ENCODE measurements at regions not wholly inside any gene's neighbourhood (a gene's known extent, or its start where the extent isn't known, plus 50 kb on each side); places are given as distances from the start of the nearest gene placed in this dataset.

GRCh38 chr22:49663823-49664222 is 163.8 kb downstream of the BRD1 start:
- TF ChIP-seq CTCF (IDR thresholded peaks at IDR 0.05): no peak
- H3K9me3 ChIP-seq: no peaks in the 10 kb centered on the region
- no peak for DNase-seq (ENCODE audit: low spot score)
- no peaks in the 10 kb centered on the region for H3K27me3 ChIP-seq
- peaks cover 0 to 15% of the 10 kb centered on the region in 2 donors for H3K4me1 ChIP-seq
- no peak overlapping the region for H3K4me3 ChIP-seq
- H3K27ac ChIP-seq: no peak overlapping the region
- H3K36me3 ChIP-seq: no peaks in the 10 kb centered on the region

GRCh38 chr22:49663311-49663711 is 164.4 kb downstream of the BRD1 start:
- H3K27me3 ChIP-seq: no peaks in the 10 kb centered on the region
- no peak for DNase-seq (ENCODE audit: low spot score)

GRCh38 chr22:49662681-49663080 is 165.0 kb downstream of the BRD1 start:
- Histone ChIP-seq H3K9me3 (no peaks in the 10 kb centered on the region), H3K27me3 (no peaks in the 10 kb centered on the region), H3K27ac (no peak overlapping the region), H3K36me3 (no peaks in the 10 kb centered on the region), H3K4me3 (no peak overlapping the region), H3K4me1 (peaks cover 0 to 13% of the 10 kb centered on the region in 2 donors)
- TF ChIP-seq CTCF (IDR thresholded peaks at IDR 0.05): no peak
- DNase-seq (ENCODE audit: low spot score): no peak

More at GRCh38 chr22:49663311-49663711, 164.4 kb downstream of the BRD1 start:
- Histone ChIP-seq H3K9me3 (no peaks in the 10 kb centered on the region), H3K27ac (no peak overlapping the region), H3K4me1 (peaks cover 0 to 15% of the 10 kb centered on the region in 2 donors), H3K4me3 (no peak overlapping the region), H3K36me3 (no peaks in the 10 kb centered on the region)
- TF ChIP-seq CTCF (IDR thresholded peaks at IDR 0.05): no peak

GRCh38 chr22:49660794-49661781 is 166.6 kb downstream of the BRD1 start:
- no peaks in the 10 kb centered on the region for H3K27me3 ChIP-seq
- no peak overlapping the region for H3K27ac ChIP-seq
- H3K36me3 ChIP-seq: no peaks in the 10 kb centered on the region
- TF ChIP-seq CTCF (IDR thresholded peaks at IDR 0.05): no peak
- no peaks in the 10 kb centered on the region for H3K9me3 ChIP-seq
- no peak for DNase-seq (ENCODE audit: low spot score)
- H3K4me3 ChIP-seq: no peak overlapping the region
- no peaks in the 10 kb centered on the region for H3K4me1 ChIP-seq

GRCh38 chr22:49660321-49660720 is 167.4 kb downstream of the BRD1 start:
- Histone ChIP-seq H3K4me3 (no peak overlapping the region), H3K27me3 (no peaks in the 10 kb centered on the region), H3K9me3 (no peaks in the 10 kb centered on the region), H3K4me1 (no peaks in the 10 kb centered on the region), H3K27ac (no peak overlapping the region), H3K36me3 (no peaks in the 10 kb centered on the region)
- DNase-seq (ENCODE audit: low spot score): no peak
- no peak for TF ChIP-seq CTCF (IDR thresholded peaks at IDR 0.05)

All from right atrium auricular region (tissue), 2 donors.